ENCODE measurements at regions not wholly inside any gene's neighbourhood (a gene's known extent, or its start where the extent isn't known, plus 50 kb on each side); places are given as distances from the start of the nearest gene placed in this dataset.

DNA sequence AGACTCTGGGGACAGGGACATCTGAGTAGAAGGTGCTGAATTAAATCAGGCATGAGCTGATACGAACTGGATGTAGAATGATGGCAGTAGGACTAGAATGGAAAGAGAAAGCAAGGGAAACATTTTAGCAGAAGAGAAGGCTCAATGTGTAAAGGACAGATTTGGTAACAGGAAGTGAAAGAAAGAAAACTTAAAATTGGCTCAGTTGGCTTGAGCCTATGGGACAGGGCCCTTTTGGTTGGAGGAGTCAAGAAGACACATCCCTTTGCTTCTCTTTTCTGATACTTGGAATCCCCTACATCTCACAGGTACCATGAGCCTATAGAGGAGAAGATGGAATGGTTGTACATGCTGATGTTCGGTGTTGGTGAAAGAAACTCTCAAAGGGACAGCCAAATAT is 300.6 kb upstream of the PLXNA2 start:
- H3K4me3 Mint-ChIP-seq = no peak overlapping the region
- H3K9me3 Mint-ChIP-seq = no peaks in the 10 kb centered on the region; the same call in none of the 2 replicates
- no peaks in the 10 kb centered on the region for H3K36me3 Mint-ChIP-seq (ENCODE audit: low read depth)
- TF ChIP-seq, protein P1, sequence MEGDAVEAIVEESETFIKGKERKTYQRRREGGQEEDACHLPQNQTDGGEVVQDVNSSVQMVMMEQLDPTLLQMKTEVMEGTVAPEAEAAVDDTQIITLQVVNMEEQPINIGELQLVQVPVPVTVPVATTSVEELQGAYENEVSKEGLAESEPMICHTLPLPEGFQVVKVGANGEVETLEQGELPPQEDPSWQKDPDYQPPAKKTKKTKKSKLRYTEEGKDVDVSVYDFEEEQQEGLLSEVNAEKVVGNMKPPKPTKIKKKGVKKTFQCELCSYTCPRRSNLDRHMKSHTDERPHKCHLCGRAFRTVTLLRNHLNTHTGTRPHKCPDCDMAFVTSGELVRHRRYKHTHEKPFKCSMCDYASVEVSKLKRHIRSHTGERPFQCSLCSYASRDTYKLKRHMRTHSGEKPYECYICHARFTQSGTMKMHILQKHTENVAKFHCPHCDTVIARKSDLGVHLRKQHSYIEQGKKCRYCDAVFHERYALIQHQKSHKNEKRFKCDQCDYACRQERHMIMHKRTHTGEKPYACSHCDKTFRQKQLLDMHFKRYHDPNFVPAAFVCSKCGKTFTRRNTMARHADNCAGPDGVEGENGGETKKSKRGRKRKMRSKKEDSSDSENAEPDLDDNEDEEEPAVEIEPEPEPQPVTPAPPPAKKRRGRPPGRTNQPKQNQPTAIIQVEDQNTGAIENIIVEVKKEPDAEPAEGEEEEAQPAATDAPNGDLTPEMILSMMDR (IDR thresholded peaks at IDR 0.05) = no peak
- H3K4me1 Mint-ChIP-seq (ENCODE audit: low read depth) = peaks cover 7% of the 10 kb centered on the region; the same call in 1 of the 2 replicates
- H3K27me3 Mint-ChIP-seq (ENCODE audit: insufficient read depth) = peaks cover 2% of the 10 kb centered on the region
- H3K27ac Mint-ChIP-seq = no peak overlapping the region
- no peak for DNase-seq

- Mint-ChIP-seq H3K27ac (no peak overlapping the region), H3K9me3 (peaks cover 6% of the 10 kb centered on the region; the same call in 1 of the 2 replicates), H3K36me3 (ENCODE audit: low read depth) (no peaks in the 10 kb centered on the region), H3K4me1 (ENCODE audit: low read depth) (no peaks in the 10 kb centered on the region; the same call in 1 of the 2 replicates), H3K4me3 (no peak overlapping the region), H3K27me3 (ENCODE audit: insufficient read depth) (peaks cover 2% of the 10 kb centered on the region; the same call in 1 of the 2 replicates)
- TF ChIP-seq, protein P1 (IDR thresholded peaks at IDR 0.05) = no peak
- no peak for DNase-seq
Measured at GRCh38 chr1:208551024-208551423, 306.8 kb upstream of the PLXNA2 start.

DNA sequence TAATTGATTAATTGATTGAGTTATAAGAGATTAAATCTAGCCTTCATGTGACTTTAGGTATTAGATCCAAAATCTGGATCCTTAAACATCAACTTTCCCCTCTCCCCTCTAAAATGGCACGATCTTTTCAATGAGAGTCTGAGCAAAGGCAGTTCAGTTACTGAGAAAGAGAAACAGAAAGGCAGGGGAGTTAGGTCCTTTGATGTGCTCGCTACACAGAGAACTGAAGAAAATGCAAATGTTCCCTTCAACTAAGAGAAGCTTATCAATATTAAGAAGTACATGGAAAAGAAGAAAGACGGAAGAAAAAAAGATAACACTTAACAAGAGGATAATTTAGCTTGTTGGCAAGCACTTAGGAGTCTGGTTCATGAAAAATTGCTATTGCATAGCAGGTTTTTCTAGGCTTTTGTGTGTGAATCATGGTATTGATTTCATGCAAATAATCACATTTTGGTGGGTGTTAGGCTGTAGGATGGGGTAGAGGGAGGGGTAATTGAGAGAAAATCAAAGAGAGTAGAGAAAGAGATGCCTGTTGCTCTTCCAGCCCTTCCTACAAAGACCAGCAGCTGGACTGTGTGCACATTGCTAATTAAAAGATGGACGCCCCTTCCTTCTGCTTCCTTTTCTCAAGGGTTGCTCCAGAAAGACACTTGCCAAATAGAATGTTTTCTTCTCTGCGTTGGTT is 307.6 kb upstream of the PLXNA2 start:
- TF ChIP-seq, protein P1 (IDR thresholded peaks at IDR 0.05) = no peak
- no peaks in the 10 kb centered on the region; the same call in 1 of the 2 replicates for H3K4me1 Mint-ChIP-seq (ENCODE audit: low read depth)
- no peak overlapping the region for H3K27ac Mint-ChIP-seq
- no peak for DNase-seq
- H3K9me3 Mint-ChIP-seq = peaks cover 6% of the 10 kb centered on the region; the same call in 1 of the 2 replicates
- no peaks in the 10 kb centered on the region for H3K36me3 Mint-ChIP-seq (ENCODE audit: low read depth)
- no peak overlapping the region for H3K4me3 Mint-ChIP-seq
- H3K27me3 Mint-ChIP-seq (ENCODE audit: insufficient read depth) = peaks cover 1% of the 10 kb centered on the region; the same call in 1 of the 2 replicates

DNA sequence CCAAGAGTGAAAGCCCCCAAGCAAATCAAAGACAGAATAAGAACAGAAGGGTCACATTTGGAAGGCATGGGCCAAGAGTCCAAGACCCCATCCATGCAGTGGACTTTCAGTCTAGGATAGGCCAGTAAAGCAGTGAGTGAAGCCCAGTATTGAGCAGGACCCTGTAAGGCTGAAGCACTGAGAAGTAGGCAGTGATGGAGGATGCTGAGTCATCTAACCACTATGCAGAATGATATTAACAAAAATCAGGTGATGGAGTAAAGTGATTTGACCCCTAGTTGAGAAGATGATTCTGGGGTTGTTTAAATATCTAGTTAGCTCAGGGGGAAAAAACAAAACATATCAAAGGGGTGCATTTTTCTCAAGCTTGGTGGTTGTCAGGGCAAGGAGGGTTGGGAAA is 308.7 kb upstream of the PLXNA2 start:
- no peaks in the 10 kb centered on the region; the same call in 1 of the 2 replicates for H3K27me3 Mint-ChIP-seq (ENCODE audit: insufficient read depth)
- no peak for DNase-seq
- peaks cover 6% of the 10 kb centered on the region; the same call in 1 of the 2 replicates for H3K9me3 Mint-ChIP-seq
- no peak overlapping the region for H3K4me3 Mint-ChIP-seq
- TF ChIP-seq, protein P1 (IDR thresholded peaks at IDR 0.05) = no peak
- H3K27ac Mint-ChIP-seq = no peak overlapping the region
- H3K36me3 Mint-ChIP-seq (ENCODE audit: low read depth) = peaks cover 3% of the 10 kb centered on the region; the same call in 1 of the 2 replicates
- H3K4me1 Mint-ChIP-seq (ENCODE audit: low read depth) = no peaks in the 10 kb centered on the region; the same call in 1 of the 2 replicates

DNA sequence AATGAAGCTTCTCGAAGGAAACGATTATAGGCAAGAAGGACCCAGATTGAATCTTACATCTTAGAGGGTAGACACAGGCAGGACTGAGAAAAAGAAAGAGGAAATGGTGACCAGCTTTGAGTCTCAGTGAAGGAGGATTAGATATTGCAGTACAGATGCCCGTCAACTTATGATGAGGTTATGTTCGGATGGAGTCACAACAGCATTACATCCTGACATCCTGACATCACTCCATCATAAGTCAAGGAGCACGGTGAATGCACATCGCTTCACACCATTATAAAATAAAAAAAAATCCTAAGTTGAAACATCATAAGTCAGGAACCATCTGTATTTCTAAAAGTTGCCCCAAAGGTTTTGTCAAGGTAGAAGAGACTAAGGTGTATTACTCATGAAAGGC is 312.3 kb upstream of the PLXNA2 start:
- H3K27ac Mint-ChIP-seq = no peak overlapping the region
- no peak overlapping the region for H3K4me3 Mint-ChIP-seq

More for the DNA sequence above, 312.3 kb upstream of the PLXNA2 start:
- DNase-seq = no peak
- Mint-ChIP-seq H3K27me3 (ENCODE audit: insufficient read depth) (no peaks in the 10 kb centered on the region; the same call in 1 of the 2 replicates), H3K9me3 (peaks cover 6% of the 10 kb centered on the region; the same call in 1 of the 2 replicates), H3K4me1 (ENCODE audit: low read depth) (peaks cover 5% of the 10 kb centered on the region; the same call in 1 of the 2 replicates), H3K36me3 (ENCODE audit: low read depth) (peaks cover 5% of the 10 kb centered on the region; the same call in 1 of the 2 replicates)
- TF ChIP-seq, protein P1 (IDR thresholded peaks at IDR 0.05) = no peak

Measured in HFFc6 (cell line).